SK-N-SH (cell line): ENCODE measurements at regions not wholly inside any gene's neighbourhood (a gene's known extent, or its start where the extent isn't known, plus 50 kb on each side); places are given as distances from the start of the nearest gene placed in this dataset.

Experiments used
- CTCF ChIA-PET: fragments of 300-600, 350-600 bp; formaldehyde crosslinking; extraction: SDS; loops from one replicate; lab custom pipeline; 2021; lab: Yijun Ruan, JAX
- POLR2A ChIA-PET: fragments of 350-600 bp; sonication (Branson Sonifier 250); formaldehyde crosslinking; extraction: SDS; loops from one replicate; lab custom pipeline; 2020; ENCODE audit warnings: antibody characterized with exemption, inconsistent platforms; lab: Yijun Ruan, JAX
- DNase-seq: peaks from one replicate; pipeline ENCODE4 v3.0.0; 2012
- H2AFZ ChIP-seq: fragments of 200-600 bp; sonication (generic); 2 replicates; pipeline ENCODE4 v1.8.1; 2016; ENCODE audit warnings: antibody characterized with exemption, mild to moderate bottlenecking, low read depth
- H3F3A ChIP-seq: fragments of 200-600 bp; sonication (generic); replicated peaks from 2 replicates; pipeline ENCODE3; 2016; ENCODE audit warnings: antibody characterized with exemption, mild to moderate bottlenecking; ENCODE audit not compliant: insufficient read depth
- H3K27ac ChIP-seq, 2 experiments: fragments of 200-500 bp in 1 of 2; fragments of 200-600 bp in 1 of 2; sonication (Bioruptor generic) in 1 of 2; sonication (generic), shearing (Covaris generic) in 1 of 2; 2 replicates each; pipeline versions ENCODE4 v1.5.1 to v1.6.1; 2014 to 2016; ENCODE audit warnings: low read depth in 2 of 2, inconsistent platforms in 1 of 2, low read length in 1 of 2, mild to moderate bottlenecking in 1 of 2, mixed read lengths in 1 of 2
- H3K27me3 ChIP-seq: fragments of 200-600 bp; sonication (generic), shearing (Covaris generic); 2 replicates; pipeline ENCODE4 v1.6.1; 2016; ENCODE audit warnings: mixed run types; ENCODE audit not compliant: insufficient read depth
- H3K36me3 ChIP-seq, 2 experiments: fragments of 200-500 bp in 1 of 2; fragments of 200-600 bp in 1 of 2; sonication (Bioruptor generic) in 1 of 2; sonication (generic) in 1 of 2; replicated peaks in 1 of 2; 2 replicates each; pipeline versions ENCODE3 to v1.5.1; 2014 to 2016; ENCODE audit warnings: low read length in 1 of 2, mild to moderate bottlenecking in 1 of 2; ENCODE audit not compliant: insufficient read depth in 2 of 2, control insufficient read depth in 1 of 2
- H3K4me1 ChIP-seq, 2 experiments: fragments of 200-500 bp in 1 of 2; fragments of 200-600 bp in 1 of 2; sonication (Bioruptor generic) in 1 of 2; sonication (generic), shearing (Covaris generic) in 1 of 2; 2 replicates each; pipeline versions ENCODE4 v1.5.1 to v1.6.1; 2014 to 2016; ENCODE audit warnings: low read depth in 1 of 2, low read length in 1 of 2, mixed run types in 1 of 2; ENCODE audit not compliant: insufficient read depth in 2 of 2, control insufficient read depth in 1 of 2
- H3K4me2 ChIP-seq: fragments of 200-600 bp; sonication (generic), shearing (Covaris generic); 2 replicates; pipeline ENCODE4 v1.6.1; 2017; ENCODE audit warnings: mixed run types
- H3K4me3 ChIP-seq, 2 experiments: fragments of 200-500 bp in 1 of 2; fragments of 200-600 bp in 1 of 2; sonication (Bioruptor generic) in 1 of 2; sonication (generic), shearing (Covaris generic) in 1 of 2; 2 replicates each; pipeline versions ENCODE4 v1.5.1 to v1.8.1; 2014 to 2016; ENCODE audit warnings: low read depth in 2 of 2, inconsistent platforms in 1 of 2, low read length in 1 of 2, mild to moderate bottlenecking in 1 of 2, mixed read lengths in 1 of 2, moderate library complexity in 1 of 2
- H3K79me2 ChIP-seq: fragments of 200-600 bp; sonication (generic); 2 replicates; pipeline ENCODE4 v1.8.1; 2017; ENCODE audit warnings: mild to moderate bottlenecking; ENCODE audit not compliant: insufficient read depth
- H3K9ac ChIP-seq: fragments of 200-600 bp; sonication (generic); 2 replicates; pipeline ENCODE4 v1.6.1; 2017; ENCODE audit warnings: mixed run types
- H3K9me2 ChIP-seq: fragments of 200-600 bp; sonication (generic); 2 replicates; pipeline ENCODE4 v1.6.1; 2017; ENCODE audit warnings: mixed run types
- H3K9me3 ChIP-seq: fragments of 200-600 bp; sonication (generic); 2 replicates; pipeline ENCODE4 v1.6.1; 2017; ENCODE audit warnings: mixed run types, mild to moderate bottlenecking, moderate library complexity
- H4K20me1 ChIP-seq: fragments of 200-600 bp; sonication (generic); 2 replicates; pipeline ENCODE4 v1.6.1; 2017; ENCODE audit warnings: mild to moderate bottlenecking, mixed run types; ENCODE audit not compliant: insufficient read depth
- CHD2 ChIP-seq: fragments of 150-350 bp; IDR thresholded peaks from 2 replicates; pipeline ENCODE4 v1.6.1; 2018; ENCODE audit warnings: low read length; ENCODE audit not compliant: partially characterized antibody
- ELF1 ChIP-seq: IDR thresholded peaks from 2 replicates; pipeline ENCODE4 v1.4.0; 2012
- EZH2phosphoT487 ChIP-seq: fragments of 200-600 bp; sonication (generic); IDR thresholded peaks from 2 replicates; pipeline ENCODE4 v1.6.1; 2017; ENCODE audit warnings: low read depth, mixed run types, mild to moderate bottlenecking, antibody characterized with exemption, moderate library complexity, borderline replicate concordance
- FOSL2 ChIP-seq: IDR thresholded peaks from 2 replicates; pipeline ENCODE4 v1.4.0; 2012; ENCODE audit warnings: low read depth, mild to moderate bottlenecking, moderate library complexity, borderline replicate concordance
- FOXJ3 ChIP-seq: sonication (generic); formaldehyde crosslinking; IDR thresholded peaks from 2 replicates; pipeline ENCODE4 v1.5.1; 2020; ENCODE audit warnings: mild to moderate bottlenecking, missing genetic modification reagents
- FOXM1 ChIP-seq: IDR thresholded peaks from 2 replicates; pipeline ENCODE4 v1.4.0; 2012; ENCODE audit warnings: low read depth, mild to moderate bottlenecking
- GABPA ChIP-seq: IDR thresholded peaks from 2 replicates; pipeline ENCODE4 v1.4.0; 2012; ENCODE audit warnings: low read depth, mild to moderate bottlenecking
- MEF2A ChIP-seq: IDR thresholded peaks from 2 replicates; pipeline ENCODE4 v1.4.0; 2012; ENCODE audit warnings: low read depth, borderline replicate concordance
- RAD21 ChIP-seq: IDR thresholded peaks from 2 replicates; pipeline ENCODE4 v1.6.1; 2012; ENCODE audit warnings: mild to moderate bottlenecking, low read length
- SIN3A ChIP-seq: IDR thresholded peaks from 2 replicates; pipeline ENCODE4 v1.6.1; 2012; ENCODE audit warnings: low read depth, mild to moderate bottlenecking, low read length, moderate library complexity, borderline replicate concordance
- TAF1 ChIP-seq: IDR thresholded peaks from 2 replicates; pipeline ENCODE4 v1.6.1; 2012; ENCODE audit warnings: low read depth, mild to moderate bottlenecking, low read length, moderate library complexity, borderline replicate concordance
- TCF12 ChIP-seq: IDR thresholded peaks from 2 replicates; pipeline ENCODE4 v1.4.0; 2012
- TEAD4 ChIP-seq: IDR thresholded peaks from 2 replicates; pipeline ENCODE4 v1.4.0; 2012; ENCODE audit warnings: mild to moderate bottlenecking, borderline replicate concordance; ENCODE audit not compliant: insufficient read depth
- YY1 ChIP-seq: IDR thresholded peaks from 2 replicates; pipeline ENCODE4 v1.4.0; 2012; ENCODE audit warnings: low read depth, mild to moderate bottlenecking
- WGBS: methylation state at CpG from one replicate; pipeline ENCODE4 v1.1.6; 2017; ENCODE audit warnings: low lambda C conversion rate; 5-methylcytosine and 5-hydroxymethylcytosine counted together
- TF ChIP-seq, protein P1 (sequence below): IDR thresholded peaks from 2 replicates; pipeline ENCODE4 v1.4.0; 2012; ENCODE audit warnings: low read depth, borderline replicate concordance
- TF ChIP-seq, protein P2 (sequence below): IDR thresholded peaks from 2 replicates; pipeline ENCODE4; 2012

DNA sequence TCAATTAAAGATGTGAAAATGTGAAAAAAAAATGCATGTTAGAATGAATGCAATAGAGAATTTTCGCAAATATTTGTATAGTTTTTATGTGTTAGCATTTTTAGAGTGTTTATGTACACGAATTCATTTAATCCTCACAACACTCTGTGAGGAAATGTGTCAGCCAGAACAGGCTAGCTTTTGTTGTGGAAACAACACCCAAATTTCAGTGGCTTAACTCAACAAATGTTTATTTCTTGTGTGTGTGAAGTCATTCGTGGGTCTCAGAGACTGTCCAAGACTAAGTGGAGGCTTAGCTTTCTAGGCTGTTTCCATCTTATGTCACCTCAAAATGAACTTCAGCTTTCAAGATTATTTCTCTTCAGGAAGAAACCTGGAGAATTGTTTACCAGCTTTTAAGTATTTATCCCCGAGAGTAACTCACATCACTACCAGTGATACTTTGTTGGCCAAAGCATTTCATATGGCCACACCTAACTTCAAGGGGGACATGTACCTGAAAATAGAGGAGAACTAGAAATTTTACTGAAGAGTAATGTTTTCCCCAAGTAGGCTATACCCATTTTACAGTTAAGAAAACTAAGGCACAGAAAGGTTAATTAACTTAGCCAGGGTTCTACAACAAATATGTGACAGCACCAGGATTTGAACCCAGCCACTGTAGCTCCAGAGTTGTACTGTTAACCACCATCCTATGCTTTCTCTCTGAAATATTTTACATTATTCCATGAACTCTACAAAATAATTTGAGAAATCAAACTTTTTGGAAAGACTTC, 306.1 kb downstream of the QKI start:
- WGBS: 22% methylated on average over 4 of the region's 4 CpGs

DNA sequence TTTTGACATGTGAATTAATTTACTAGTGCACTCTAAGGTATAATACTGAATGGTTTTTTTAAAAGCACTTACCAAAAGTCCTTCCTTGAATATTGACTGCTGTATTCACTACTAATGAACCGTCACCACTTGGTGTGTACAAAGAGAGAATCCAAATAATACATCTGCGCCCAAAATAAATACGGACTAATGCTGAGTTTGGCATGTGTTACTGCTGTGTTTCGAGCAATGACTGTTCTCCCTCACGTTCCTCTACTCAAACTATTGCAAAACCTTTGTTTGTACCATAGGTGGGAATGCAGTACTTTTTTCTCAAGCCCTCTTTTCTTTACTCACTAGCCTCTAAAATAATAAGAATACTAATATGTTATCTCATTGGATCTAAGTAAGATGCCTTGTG, 305.5 kb downstream of the QKI start:
- no peak overlapping the region for H3K9ac ChIP-seq
- H3K27me3 ChIP-seq: no peaks in the 10 kb centered on the region
- 61% methylated on average over 5 of the region's 5 CpGs for WGBS
- no peak overlapping the region for H3K4me3 ChIP-seq
- no peaks in the 10 kb centered on the region for H3K9me3 ChIP-seq
- H3K79me2 ChIP-seq: no peaks in the 10 kb centered on the region
- H3K4me1 ChIP-seq: peaks cover 0 to 6% of the 10 kb centered on the region in 2 experiments; a peak in 1 of 4 replicates
- no peak for DNase-seq
- ChIA-PET CTCF (no interaction called here), POLR2A (no interaction called here)
- H3K27ac ChIP-seq: no peak overlapping the region
- no peak overlapping the region for H2AFZ ChIP-seq
- H3K9me2 ChIP-seq: no peaks in the 10 kb centered on the region
- H4K20me1 ChIP-seq: no peaks in the 10 kb centered on the region
- no peaks in the 10 kb centered on the region for H3F3A ChIP-seq
- no peak overlapping the region for H3K4me2 ChIP-seq
- H3K36me3 ChIP-seq: no peaks in the 10 kb centered on the region
- TF ChIP-seq FOXM1 (no peak), GABPA (no peak), TAF1 (no peak)
- TF ChIP-seq, protein P1, sequence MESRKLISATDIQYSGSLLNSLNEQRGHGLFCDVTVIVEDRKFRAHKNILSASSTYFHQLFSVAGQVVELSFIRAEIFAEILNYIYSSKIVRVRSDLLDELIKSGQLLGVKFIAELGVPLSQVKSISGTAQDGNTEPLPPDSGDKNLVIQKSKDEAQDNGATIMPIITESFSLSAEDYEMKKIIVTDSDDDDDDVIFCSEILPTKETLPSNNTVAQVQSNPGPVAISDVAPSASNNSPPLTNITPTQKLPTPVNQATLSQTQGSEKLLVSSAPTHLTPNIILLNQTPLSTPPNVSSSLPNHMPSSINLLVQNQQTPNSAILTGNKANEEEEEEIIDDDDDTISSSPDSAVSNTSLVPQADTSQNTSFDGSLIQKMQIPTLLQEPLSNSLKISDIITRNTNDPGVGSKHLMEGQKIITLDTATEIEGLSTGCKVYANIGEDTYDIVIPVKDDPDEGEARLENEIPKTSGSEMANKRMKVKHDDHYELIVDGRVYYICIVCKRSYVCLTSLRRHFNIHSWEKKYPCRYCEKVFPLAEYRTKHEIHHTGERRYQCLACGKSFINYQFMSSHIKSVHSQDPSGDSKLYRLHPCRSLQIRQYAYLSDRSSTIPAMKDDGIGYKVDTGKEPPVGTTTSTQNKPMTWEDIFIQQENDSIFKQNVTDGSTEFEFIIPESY: no peak

More for the DNA sequence above, 306.1 kb downstream of the QKI start:
- Histone ChIP-seq H3K9me2 (no peaks in the 10 kb centered on the region), H3K27ac (no peak overlapping the region), H3K9me3 (no peaks in the 10 kb centered on the region), H3K4me2 (no peak overlapping the region), H4K20me1 (no peaks in the 10 kb centered on the region), H3K4me1 (peaks cover 0 to 13% of the 10 kb centered on the region in 2 experiments; a peak in 1 of 4 replicates), H3K9ac (no peak overlapping the region), H3K4me3 (no peak overlapping the region), H3K36me3 (no peaks in the 10 kb centered on the region), H3F3A (no peaks in the 10 kb centered on the region), H2AFZ (no peak overlapping the region), H3K27me3 (no peaks in the 10 kb centered on the region), H3K79me2 (no peaks in the 10 kb centered on the region)
- ChIA-PET CTCF (interaction anchor here (1.5 to 1.9 kb wide), 2 partner anchors 9 to 10 kb away, joined by 4 to 5 read pairs; no protein-coding TSS in a partner anchor), POLR2A (no interaction called here)
- no peak for DNase-seq
- TF ChIP-seq SIN3A (no peak), FOSL2 (no peak), MEF2A (no peak), TEAD4 (no peak), ELF1 (no peak), FOXJ3 (CRISPR knock-in tag) (no peak), CHD2 (no peak), TCF12 (no peak), RAD21 (no peak), YY1 (no peak), TAF1 (no peak), EZH2phosphoT487 (no peak)
- TF ChIP-seq, protein P2, sequence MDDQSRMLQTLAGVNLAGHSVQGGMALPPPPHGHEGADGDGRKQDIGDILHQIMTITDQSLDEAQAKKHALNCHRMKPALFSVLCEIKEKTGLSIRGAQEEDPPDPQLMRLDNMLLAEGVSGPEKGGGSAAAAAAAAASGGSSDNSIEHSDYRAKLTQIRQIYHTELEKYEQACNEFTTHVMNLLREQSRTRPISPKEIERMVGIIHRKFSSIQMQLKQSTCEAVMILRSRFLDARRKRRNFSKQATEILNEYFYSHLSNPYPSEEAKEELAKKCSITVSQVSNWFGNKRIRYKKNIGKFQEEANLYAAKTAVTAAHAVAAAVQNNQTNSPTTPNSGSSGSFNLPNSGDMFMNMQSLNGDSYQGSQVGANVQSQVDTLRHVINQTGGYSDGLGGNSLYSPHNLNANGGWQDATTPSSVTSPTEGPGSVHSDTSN: no peak
